B cell (primary cell): ENCODE measurements at regions not wholly inside any gene's neighbourhood (a gene's known extent, or its start where the extent isn't known, plus 50 kb on each side); places are given as distances from the start of the nearest gene placed in this dataset.

Experiments used
- ATAC-seq: fragments of 200-7000 bp; cut with Tn5 transposase; one replicate; pipeline ENCODE4 v1.10.0; 2021; ENCODE audit warnings: low read depth, mild to moderate bottlenecking, moderate number of reproducible peaks, moderate library complexity
- CTCF ChIA-PET: fragments of 350-600 bp; sonication (Branson Sonifier 250); formaldehyde crosslinking; loops from one replicate; lab custom pipeline; 2021; ENCODE audit warnings: antibody characterized with exemption, inconsistent platforms; lab: Charles Lee
- POLR2A ChIA-PET: fragments of 350-600 bp; sonication (Branson Sonifier 250); formaldehyde crosslinking; loops from one replicate; lab custom pipeline; 2021; ENCODE audit warnings: antibody characterized with exemption; lab: Charles Lee
- DNase-seq: peaks from one replicate; pipeline ENCODE4 v3.0.0; 2013
- H2AFZ ChIP-seq: 2 replicates; pipeline ENCODE4 v1.6.1; 2012; ENCODE audit warnings: mild to moderate bottlenecking, low read depth, low read length; ENCODE audit not compliant: insufficient read depth, poor library complexity, severe bottlenecking
- H3K27ac ChIP-seq, 2 donors: 1 replicate in 1 of 2; 2 replicates in 1 of 2; pipeline ENCODE4 v1.5.1; 2012 to 2013; ENCODE audit warnings: low read length in 2 of 2, mild to moderate bottlenecking in 2 of 2, moderate library complexity in 1 of 2
- H3K27me3 ChIP-seq, 4 experiments: fragments of 200-600 bp in 1 of 4; sonication (generic) in 1 of 4; replicated peaks in 1 of 4; 1 replicate in 2 of 4; 2 replicates in 2 of 4; pipeline versions ENCODE4 v1.6.1 to v1.7.0; 2013 to 2016; ENCODE audit warnings: low read length in 3 of 4, mild to moderate bottlenecking in 2 of 4, mixed read lengths in 1 of 4, moderate library complexity in 1 of 4; ENCODE audit not compliant: insufficient read depth in 4 of 4, control insufficient read depth in 3 of 4; ENCODE audit errors: control extremely low read depth in 1 of 4
- H3K36me3 ChIP-seq, 2 experiments: replicated peaks in 1 of 2; 1 replicate in 1 of 2; 2 replicates in 1 of 2; pipeline versions ENCODE4 v1.6.1 to v1.7.1; 2013; ENCODE audit warnings: low read length in 1 of 2; ENCODE audit not compliant: insufficient read depth in 2 of 2, control insufficient read depth in 1 of 2; ENCODE audit errors: control extremely low read depth in 1 of 2, extremely low read depth in 1 of 2
- H3K4me1 ChIP-seq, 2 donors: fragments of 200-600 bp in 1 of 2; sonication (generic) in 1 of 2; 1 replicate in 1 of 2; 2 replicates in 1 of 2; pipeline versions ENCODE4 v1.5.1 to v1.6.1; 2013 to 2017; ENCODE audit warnings: low read length in 2 of 2; ENCODE audit not compliant: control insufficient read depth in 2 of 2, insufficient read depth in 2 of 2
- H3K4me2 ChIP-seq: replicated peaks from 2 replicates; pipeline ENCODE3; 2012; ENCODE audit warnings: mild to moderate bottlenecking, low read depth, low read length; ENCODE audit not compliant: poor library complexity, severe bottlenecking
- H3K4me3 ChIP-seq, 5 experiments: fragments of 200-600 bp in 1 of 5; sonication (generic) in 1 of 5; 1 replicate in 3 of 5; 2 replicates in 2 of 5; pipeline versions ENCODE4 v1.5.1 to v1.7.0; 2011 to 2016; ENCODE audit warnings: low read length in 4 of 5, mild to moderate bottlenecking in 4 of 5, low read depth in 2 of 5, control low read depth in 1 of 5, moderate library complexity in 1 of 5; ENCODE audit not compliant: insufficient read depth in 1 of 5; ENCODE audit errors: control extremely low read depth in 1 of 5, extremely low read depth in 1 of 5
- H3K79me2 ChIP-seq: fragments of 200-600 bp; sonication (generic); one replicate; pipeline ENCODE4 v1.6.0; 2016; ENCODE audit warnings: low read length; ENCODE audit not compliant: control insufficient read depth, insufficient read depth
- H3K9ac ChIP-seq: fragments of 200-600 bp; sonication (generic); 2 replicates; pipeline ENCODE4 v1.6.1; 2017; ENCODE audit warnings: mild to moderate bottlenecking, low read length, moderate library complexity
- H3K9me3 ChIP-seq, 3 donors: one replicate each; pipeline versions ENCODE4 v1.6.1 to v1.7.1; 2013; ENCODE audit warnings: low read length in 2 of 3; ENCODE audit not compliant: control insufficient read depth in 2 of 3, insufficient read depth in 1 of 3; ENCODE audit errors: control extremely low read depth in 1 of 3
- H4K20me1 ChIP-seq: 2 replicates; pipeline ENCODE4 v1.6.0; 2012; ENCODE audit warnings: mild to moderate bottlenecking, low read length; ENCODE audit not compliant: insufficient read depth, control insufficient read depth, poor library complexity, severe bottlenecking
- H3K27ac Mint-ChIP-seq: one replicate; pipeline ENCODE4 v1.8.0; 2021; ENCODE audit warnings: mixed read lengths
- H3K27me3 Mint-ChIP-seq: one replicate; pipeline ENCODE4 v1.8.0; 2021; ENCODE audit warnings: mixed read lengths
- H3K4me1 Mint-ChIP-seq: one replicate; pipeline ENCODE4 v1.8.0; 2021; ENCODE audit warnings: mixed read lengths
- H3K4me3 Mint-ChIP-seq: one replicate; pipeline ENCODE4 v1.8.0; 2021; ENCODE audit warnings: mixed read lengths
- H3K9me3 Mint-ChIP-seq: one replicate; pipeline ENCODE4 v1.8.0; 2022; ENCODE audit warnings: mixed read lengths; ENCODE audit not compliant: insufficient read depth
- EZH2 ChIP-seq: IDR thresholded peaks from 2 replicates; pipeline ENCODE4 v1.6.1; 2012; ENCODE audit warnings: borderline replicate concordance, low read depth, mild to moderate bottlenecking, moderate library complexity, low read length; ENCODE audit not compliant: insufficient read depth, poor library complexity, severe bottlenecking
- WGBS: methylation state at CpG from one replicate; pipeline ENCODE4 v1.1.5; 2013; ENCODE audit warnings: missing lambda C conversion rate; ENCODE audit not compliant: insufficient coverage; 5-methylcytosine and 5-hydroxymethylcytosine counted together
- intact Hi-C: fragments of 100-400 bp; cut with micrococcal nuclease; formaldehyde crosslinking; loops from one replicate; pipeline ENCODE4 v1.10.0; 2022
- TF ChIP-seq, protein P1 (sequence below): fragments of 200-600 bp; IDR thresholded peaks from one replicate; pipeline ENCODE4 v1.8.0; 2022; ENCODE audit warnings: antibody characterized with exemption, mild to moderate bottlenecking

DNA sequence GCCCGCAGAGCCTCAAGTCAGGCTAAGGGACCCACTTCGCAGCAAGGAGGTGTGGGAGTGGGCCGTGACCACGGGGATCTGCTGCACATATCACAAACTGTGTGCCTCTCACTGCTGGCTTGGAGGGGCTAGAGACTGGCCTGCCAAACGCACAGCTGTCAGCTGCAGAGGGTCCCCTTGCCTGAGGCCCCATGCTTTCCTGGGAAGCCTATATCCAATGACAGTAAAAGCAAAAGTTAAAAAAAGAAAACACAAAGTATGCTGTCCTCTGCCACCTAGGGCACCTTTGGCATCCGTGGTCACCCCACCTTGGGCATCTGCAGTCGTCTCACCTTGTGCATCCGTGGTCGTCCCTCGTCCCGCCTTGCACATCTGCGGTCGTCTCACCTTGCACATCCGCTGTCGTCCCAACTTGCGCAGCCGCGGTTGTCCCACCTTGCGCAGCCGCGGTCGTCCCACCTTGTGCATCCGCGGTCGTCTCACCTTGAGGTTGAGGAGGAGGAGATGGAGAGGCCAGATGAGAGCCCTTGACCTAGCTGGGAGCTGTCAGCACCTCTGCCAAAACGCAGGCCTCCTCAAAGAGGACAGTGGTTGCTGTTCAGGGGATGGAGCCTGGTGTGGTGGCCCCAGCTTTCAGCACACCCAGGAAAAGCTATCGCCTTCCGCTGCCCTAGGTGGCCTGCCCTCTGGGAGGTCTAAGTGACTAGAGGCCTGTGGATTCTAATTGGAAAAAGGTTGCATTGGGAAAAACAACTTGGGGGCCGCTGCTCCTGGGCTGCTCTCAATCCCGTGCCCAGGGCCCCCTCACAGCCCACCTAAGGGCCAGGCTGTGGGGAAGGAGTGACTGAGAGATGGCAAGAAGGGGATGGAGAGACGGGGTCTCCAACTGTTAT lies 90.5 kb downstream of the MYEOV start:
- CTCF ChIA-PET = no interaction called here
- no peaks in the 10 kb centered on the region for H3K79me2 ChIP-seq
- WGBS = 90% methylated on average over 29 of the region's 31 CpGs
- H3K36me3 ChIP-seq = no peaks in the 10 kb centered on the region
- H3K27me3 ChIP-seq = no peaks in the 10 kb centered on the region
- POLR2A ChIA-PET = no interaction called here
- H3K4me1 ChIP-seq = no peaks in the 10 kb centered on the region
- no peaks in the 10 kb centered on the region for H3K4me1 Mint-ChIP-seq
- no peak overlapping the region for H3K27ac ChIP-seq
- ATAC-seq = no peak
- H3K9me3 Mint-ChIP-seq = peaks cover 15% of the 10 kb centered on the region
- no peaks in the 10 kb centered on the region for H4K20me1 ChIP-seq
- peaks cover 0 to 28% (median 17%) of the 10 kb centered on the region in 3 donors for H3K9me3 ChIP-seq
- intact Hi-C loops = no loop called here
- no peaks in the 10 kb centered on the region for H3K27me3 Mint-ChIP-seq
- H3K27ac Mint-ChIP-seq = no peak overlapping the region
- no peak overlapping the region for H3K4me3 Mint-ChIP-seq
- H3K4me3 ChIP-seq = no peak overlapping the region
- TF ChIP-seq EZH2 = no peak
- TF ChIP-seq, protein P1, sequence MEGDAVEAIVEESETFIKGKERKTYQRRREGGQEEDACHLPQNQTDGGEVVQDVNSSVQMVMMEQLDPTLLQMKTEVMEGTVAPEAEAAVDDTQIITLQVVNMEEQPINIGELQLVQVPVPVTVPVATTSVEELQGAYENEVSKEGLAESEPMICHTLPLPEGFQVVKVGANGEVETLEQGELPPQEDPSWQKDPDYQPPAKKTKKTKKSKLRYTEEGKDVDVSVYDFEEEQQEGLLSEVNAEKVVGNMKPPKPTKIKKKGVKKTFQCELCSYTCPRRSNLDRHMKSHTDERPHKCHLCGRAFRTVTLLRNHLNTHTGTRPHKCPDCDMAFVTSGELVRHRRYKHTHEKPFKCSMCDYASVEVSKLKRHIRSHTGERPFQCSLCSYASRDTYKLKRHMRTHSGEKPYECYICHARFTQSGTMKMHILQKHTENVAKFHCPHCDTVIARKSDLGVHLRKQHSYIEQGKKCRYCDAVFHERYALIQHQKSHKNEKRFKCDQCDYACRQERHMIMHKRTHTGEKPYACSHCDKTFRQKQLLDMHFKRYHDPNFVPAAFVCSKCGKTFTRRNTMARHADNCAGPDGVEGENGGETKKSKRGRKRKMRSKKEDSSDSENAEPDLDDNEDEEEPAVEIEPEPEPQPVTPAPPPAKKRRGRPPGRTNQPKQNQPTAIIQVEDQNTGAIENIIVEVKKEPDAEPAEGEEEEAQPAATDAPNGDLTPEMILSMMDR = no peak
- no peak overlapping the region for H3K9ac ChIP-seq
- no peak overlapping the region for H2AFZ ChIP-seq
- DNase-seq = no peak
- H3K4me2 ChIP-seq = no peak overlapping the region

DNA sequence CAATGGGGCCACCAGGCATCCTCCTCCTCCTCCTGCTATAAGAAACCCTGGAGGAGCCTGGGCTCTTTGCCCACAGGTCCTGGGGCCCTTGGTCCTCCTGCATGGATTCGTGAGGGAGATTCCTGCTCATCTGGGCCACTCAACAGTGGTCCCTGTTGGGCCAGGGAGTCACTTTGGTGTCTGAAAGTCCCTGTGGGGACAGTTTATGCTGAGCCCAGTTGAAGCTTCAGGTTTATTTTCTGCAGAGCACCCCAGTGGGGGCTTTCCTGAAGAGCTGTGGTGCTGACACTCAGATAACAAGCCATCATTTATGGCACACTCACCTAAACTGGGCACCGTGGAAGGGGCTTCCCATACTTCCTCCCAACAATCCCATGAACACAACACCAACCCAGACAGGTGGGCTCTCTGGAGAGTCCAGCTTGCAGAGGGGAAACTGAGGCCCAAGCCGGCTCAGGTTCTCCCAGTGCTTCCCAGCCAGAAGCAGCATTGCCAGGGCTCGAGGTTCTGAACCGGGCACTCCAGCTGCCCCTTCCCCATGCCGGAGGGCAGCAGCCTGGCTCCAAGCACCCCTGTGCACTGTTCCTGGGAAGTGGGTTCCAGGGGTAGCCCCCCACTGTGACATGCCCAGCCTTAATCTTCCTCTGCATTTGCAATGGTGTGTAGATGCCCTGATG lies 91.3 kb downstream of the MYEOV start:
- TF ChIP-seq EZH2 = no peak
- TF ChIP-seq, protein P1 = no peak
- H3K4me1 ChIP-seq = no peaks in the 10 kb centered on the region
- H3K27ac Mint-ChIP-seq = no peak overlapping the region
- H3K4me2 ChIP-seq = no peak overlapping the region
- H3K4me3 Mint-ChIP-seq = no peak overlapping the region
- DNase-seq (no peak), ATAC-seq (no peak)
- H2AFZ ChIP-seq = no peak overlapping the region
- no peaks in the 10 kb centered on the region for H3K36me3 ChIP-seq
- ChIA-PET POLR2A (no interaction called here), CTCF (no interaction called here)
- no peaks in the 10 kb centered on the region for H4K20me1 ChIP-seq
- H3K27ac ChIP-seq = no peak overlapping the region
- H3K27me3 Mint-ChIP-seq = no peaks in the 10 kb centered on the region
- H3K9ac ChIP-seq = no peak overlapping the region
- 90% methylated on average over 4 of the region's 6 CpGs for WGBS
- no peaks in the 10 kb centered on the region for H3K27me3 ChIP-seq
- no peaks in the 10 kb centered on the region for H3K4me1 Mint-ChIP-seq
- no peaks in the 10 kb centered on the region for H3K79me2 ChIP-seq
- no peak overlapping the region for H3K4me3 ChIP-seq
- intact Hi-C loops = no loop called here
- H3K9me3 Mint-ChIP-seq = peaks cover 15% of the 10 kb centered on the region
- peaks cover 0 to 35% (median 17%) of the 10 kb centered on the region in 3 donors for H3K9me3 ChIP-seq
